ENCODE measurements at regions not wholly inside any gene's neighbourhood (a gene's known extent, or its start where the extent isn't known, plus 50 kb on each side); places are given as distances from the start of the nearest gene placed in this dataset.
"Not testable (repeated sequence)": the region's sequence is repeated elsewhere in the genome, so short reads cannot be mapped to it uniquely, and the experiment has no call there.

DNA sequence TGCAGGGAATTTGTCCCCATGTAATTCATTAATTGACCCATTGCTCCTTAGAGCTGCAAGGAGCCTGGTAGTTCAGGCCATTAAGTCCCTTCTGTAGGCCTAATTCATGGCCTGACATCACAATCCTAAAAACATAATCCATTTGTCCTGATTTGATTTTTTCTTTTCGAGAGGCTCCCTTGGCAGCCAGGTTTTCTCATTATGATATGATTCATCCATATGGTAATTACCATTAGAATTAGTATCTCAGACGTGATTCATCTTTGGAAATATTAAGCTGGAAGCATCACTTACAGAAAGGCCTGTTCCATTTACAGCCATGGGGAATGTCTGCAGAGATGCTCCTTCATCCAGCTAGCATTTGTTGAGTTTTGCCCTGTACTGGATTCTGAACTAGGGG is 128.5 kb downstream of the PLCE1 start:
- TF ChIP-seq, protein P1, sequence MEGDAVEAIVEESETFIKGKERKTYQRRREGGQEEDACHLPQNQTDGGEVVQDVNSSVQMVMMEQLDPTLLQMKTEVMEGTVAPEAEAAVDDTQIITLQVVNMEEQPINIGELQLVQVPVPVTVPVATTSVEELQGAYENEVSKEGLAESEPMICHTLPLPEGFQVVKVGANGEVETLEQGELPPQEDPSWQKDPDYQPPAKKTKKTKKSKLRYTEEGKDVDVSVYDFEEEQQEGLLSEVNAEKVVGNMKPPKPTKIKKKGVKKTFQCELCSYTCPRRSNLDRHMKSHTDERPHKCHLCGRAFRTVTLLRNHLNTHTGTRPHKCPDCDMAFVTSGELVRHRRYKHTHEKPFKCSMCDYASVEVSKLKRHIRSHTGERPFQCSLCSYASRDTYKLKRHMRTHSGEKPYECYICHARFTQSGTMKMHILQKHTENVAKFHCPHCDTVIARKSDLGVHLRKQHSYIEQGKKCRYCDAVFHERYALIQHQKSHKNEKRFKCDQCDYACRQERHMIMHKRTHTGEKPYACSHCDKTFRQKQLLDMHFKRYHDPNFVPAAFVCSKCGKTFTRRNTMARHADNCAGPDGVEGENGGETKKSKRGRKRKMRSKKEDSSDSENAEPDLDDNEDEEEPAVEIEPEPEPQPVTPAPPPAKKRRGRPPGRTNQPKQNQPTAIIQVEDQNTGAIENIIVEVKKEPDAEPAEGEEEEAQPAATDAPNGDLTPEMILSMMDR (IDR thresholded peaks at IDR 0.05; ENCODE audit: borderline replicate concordance, insufficient read depth, low read depth, low read length): no peak
- H3K4me3 ChIP-seq (ENCODE audit: low read depth, low read length): no peak overlapping the region

GRCh38 chr10:94123258-94123995 is 129.7 kb downstream of the PLCE1 start:
- TF ChIP-seq, protein P1 (IDR thresholded peaks at IDR 0.05; ENCODE audit: borderline replicate concordance, insufficient read depth, low read depth, low read length): no peak
- no peak overlapping the region for H3K4me3 ChIP-seq (ENCODE audit: low read depth, low read length)

DNA sequence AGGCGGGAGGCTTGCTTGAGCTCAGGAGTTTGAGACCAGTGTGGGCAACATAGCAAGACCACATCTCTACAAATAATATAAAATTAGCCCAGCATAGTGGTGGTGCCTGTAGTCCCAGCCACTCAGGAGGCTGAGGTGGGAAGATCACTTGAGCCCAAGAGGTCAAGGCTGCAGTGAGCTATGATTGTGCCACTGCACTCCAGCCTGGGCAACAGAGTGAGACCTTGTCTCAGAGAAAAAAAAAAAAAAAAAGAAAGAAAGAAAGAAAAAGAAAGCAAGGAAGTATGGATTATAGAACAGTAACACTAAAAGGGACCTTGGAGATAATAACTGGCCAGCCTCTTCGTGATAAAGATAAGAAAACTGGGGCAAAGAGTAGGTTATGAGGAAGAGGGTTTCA is 130.4 kb downstream of the PLCE1 start:
- H3K4me3 ChIP-seq (ENCODE audit: low read depth, low read length): not testable (repeated sequence)

- H3K4me3 ChIP-seq (ENCODE audit: low read depth, low read length): not testable (repeated sequence)
These were observed 131.5 kb downstream of the PLCE1 start for GRCh38 chr10:94125268-94125667.

GRCh38 chr10:94125856-94126255 is 132.1 kb downstream of the PLCE1 start:
- no peak overlapping the region for H3K4me3 ChIP-seq (ENCODE audit: low read depth, low read length)
- TF ChIP-seq, protein P1 (IDR thresholded peaks at IDR 0.05; ENCODE audit: borderline replicate concordance, insufficient read depth, low read depth, low read length): no peak

- TF ChIP-seq, protein P1 (IDR thresholded peaks at IDR 0.05; ENCODE audit: borderline replicate concordance, insufficient read depth, low read depth, low read length): no peak
- no peak overlapping the region for H3K4me3 ChIP-seq (ENCODE audit: low read depth, low read length)
These were observed 135.8 kb downstream of the PLCE1 start for GRCh38 chr10:94129393-94130130.

GRCh38 chr10:94131885-94132284 is 138.2 kb downstream of the PLCE1 start:
- H3K4me3 ChIP-seq (ENCODE audit: low read depth, low read length): no peak overlapping the region
- TF ChIP-seq, protein P1 (IDR thresholded peaks at IDR 0.05; ENCODE audit: borderline replicate concordance, insufficient read depth, low read depth, low read length): no peak

GRCh38 chr10:94133239-94133638 is 139.5 kb downstream of the PLCE1 start:
- no peak overlapping the region for H3K4me3 ChIP-seq (ENCODE audit: low read depth, low read length)
- TF ChIP-seq, protein P1 (IDR thresholded peaks at IDR 0.05; ENCODE audit: borderline replicate concordance, insufficient read depth, low read depth, low read length): no peak
